ENCODE measurements at regions not wholly inside any gene's neighbourhood (a gene's known extent, or its start where the extent isn't known, plus 50 kb on each side); places are given as distances from the start of the nearest gene placed in this dataset.

DNA sequence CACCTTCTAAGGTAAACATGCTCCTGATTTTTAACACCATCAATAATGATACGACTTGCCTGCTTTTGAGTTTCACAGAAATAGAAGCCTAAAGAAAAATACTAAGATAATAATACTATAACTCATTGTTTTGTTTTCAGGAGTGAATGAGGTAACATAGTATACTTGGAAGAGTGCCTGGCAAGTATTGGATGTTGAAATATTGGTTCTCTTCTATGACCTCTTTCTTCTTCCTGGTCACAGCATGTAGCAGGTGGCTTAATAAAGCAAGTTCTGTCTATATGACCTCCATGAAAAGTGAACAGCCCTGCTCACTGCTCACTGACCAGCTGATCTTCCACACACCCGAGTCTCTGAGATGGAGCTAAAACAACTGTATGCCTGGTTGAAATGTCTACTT, 312.3 kb upstream of the ONECUT1 start:
- Histone ChIP-seq H3K36me3 (ENCODE audit: control insufficient read depth, insufficient read depth, low read length) (no peaks in the 10 kb centered on the region), H3K27me3 (ENCODE audit: control insufficient read depth, insufficient read depth, low read length) (no peaks in the 10 kb centered on the region), H3K4me3 (ENCODE audit: low read depth in 2 of 2, low read length in 2 of 2) (no peak overlapping the region), H3K9me3 (ENCODE audit: control insufficient read depth, insufficient read depth, low read depth, low read length) (no peaks in the 10 kb centered on the region), H3K27ac (ENCODE audit: low read length) (no peak overlapping the region), H3K4me1 (ENCODE audit: control insufficient read depth, insufficient read depth, low read length) (no peaks in the 10 kb centered on the region)
- TF ChIP-seq, protein P1, sequence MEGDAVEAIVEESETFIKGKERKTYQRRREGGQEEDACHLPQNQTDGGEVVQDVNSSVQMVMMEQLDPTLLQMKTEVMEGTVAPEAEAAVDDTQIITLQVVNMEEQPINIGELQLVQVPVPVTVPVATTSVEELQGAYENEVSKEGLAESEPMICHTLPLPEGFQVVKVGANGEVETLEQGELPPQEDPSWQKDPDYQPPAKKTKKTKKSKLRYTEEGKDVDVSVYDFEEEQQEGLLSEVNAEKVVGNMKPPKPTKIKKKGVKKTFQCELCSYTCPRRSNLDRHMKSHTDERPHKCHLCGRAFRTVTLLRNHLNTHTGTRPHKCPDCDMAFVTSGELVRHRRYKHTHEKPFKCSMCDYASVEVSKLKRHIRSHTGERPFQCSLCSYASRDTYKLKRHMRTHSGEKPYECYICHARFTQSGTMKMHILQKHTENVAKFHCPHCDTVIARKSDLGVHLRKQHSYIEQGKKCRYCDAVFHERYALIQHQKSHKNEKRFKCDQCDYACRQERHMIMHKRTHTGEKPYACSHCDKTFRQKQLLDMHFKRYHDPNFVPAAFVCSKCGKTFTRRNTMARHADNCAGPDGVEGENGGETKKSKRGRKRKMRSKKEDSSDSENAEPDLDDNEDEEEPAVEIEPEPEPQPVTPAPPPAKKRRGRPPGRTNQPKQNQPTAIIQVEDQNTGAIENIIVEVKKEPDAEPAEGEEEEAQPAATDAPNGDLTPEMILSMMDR (IDR thresholded peaks at IDR 0.05), result no peak
- no peak for TF ChIP-seq TCF7L2 (IDR thresholded peaks at IDR 0.05; ENCODE audit: low read depth, low read length)
- no peak for TF ChIP-seq POLR2AphosphoS5 (IDR thresholded peaks at IDR 0.05; ENCODE audit: low read depth, low read length)
- TF ChIP-seq SIN3A (IDR thresholded peaks at IDR 0.05; ENCODE audit: borderline replicate concordance, insufficient read depth, low read depth, low read length), result no peak
- TF ChIP-seq, protein P2, sequence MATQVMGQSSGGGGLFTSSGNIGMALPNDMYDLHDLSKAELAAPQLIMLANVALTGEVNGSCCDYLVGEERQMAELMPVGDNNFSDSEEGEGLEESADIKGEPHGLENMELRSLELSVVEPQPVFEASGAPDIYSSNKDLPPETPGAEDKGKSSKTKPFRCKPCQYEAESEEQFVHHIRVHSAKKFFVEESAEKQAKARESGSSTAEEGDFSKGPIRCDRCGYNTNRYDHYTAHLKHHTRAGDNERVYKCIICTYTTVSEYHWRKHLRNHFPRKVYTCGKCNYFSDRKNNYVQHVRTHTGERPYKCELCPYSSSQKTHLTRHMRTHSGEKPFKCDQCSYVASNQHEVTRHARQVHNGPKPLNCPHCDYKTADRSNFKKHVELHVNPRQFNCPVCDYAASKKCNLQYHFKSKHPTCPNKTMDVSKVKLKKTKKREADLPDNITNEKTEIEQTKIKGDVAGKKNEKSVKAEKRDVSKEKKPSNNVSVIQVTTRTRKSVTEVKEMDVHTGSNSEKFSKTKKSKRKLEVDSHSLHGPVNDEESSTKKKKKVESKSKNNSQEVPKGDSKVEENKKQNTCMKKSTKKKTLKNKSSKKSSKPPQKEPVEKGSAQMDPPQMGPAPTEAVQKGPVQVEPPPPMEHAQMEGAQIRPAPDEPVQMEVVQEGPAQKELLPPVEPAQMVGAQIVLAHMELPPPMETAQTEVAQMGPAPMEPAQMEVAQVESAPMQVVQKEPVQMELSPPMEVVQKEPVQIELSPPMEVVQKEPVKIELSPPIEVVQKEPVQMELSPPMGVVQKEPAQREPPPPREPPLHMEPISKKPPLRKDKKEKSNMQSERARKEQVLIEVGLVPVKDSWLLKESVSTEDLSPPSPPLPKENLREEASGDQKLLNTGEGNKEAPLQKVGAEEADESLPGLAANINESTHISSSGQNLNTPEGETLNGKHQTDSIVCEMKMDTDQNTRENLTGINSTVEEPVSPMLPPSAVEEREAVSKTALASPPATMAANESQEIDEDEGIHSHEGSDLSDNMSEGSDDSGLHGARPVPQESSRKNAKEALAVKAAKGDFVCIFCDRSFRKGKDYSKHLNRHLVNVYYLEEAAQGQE (IDR thresholded peaks at IDR 0.05; ENCODE audit: insufficient read depth in 1 of 2, low read depth in 2 of 2, low read length in 1 of 2), result no peak
- ChIA-PET CTCF (interaction anchor here (0.6 kb wide), 1 partner anchor 14 kb away, joined by 3 read pairs; no protein-coding TSS in a partner anchor), POLR2A (no interaction called here)
- no peak for ATAC-seq
- intact Hi-C loops (cut with micrococcal nuclease; ENCODE audit: unreplicated experiment) (no loop called here), in situ Hi-C loops (cut with HindIII; ENCODE audit: low pct_unique_long_range_greater_than_20kb, low sequenced_read_pairs) (no loop called here)
- no TSS peak for BruUV-seq (replicated peaks)
- no peak for DNase-seq (ENCODE audit: low read depth, low spot score)

DNA sequence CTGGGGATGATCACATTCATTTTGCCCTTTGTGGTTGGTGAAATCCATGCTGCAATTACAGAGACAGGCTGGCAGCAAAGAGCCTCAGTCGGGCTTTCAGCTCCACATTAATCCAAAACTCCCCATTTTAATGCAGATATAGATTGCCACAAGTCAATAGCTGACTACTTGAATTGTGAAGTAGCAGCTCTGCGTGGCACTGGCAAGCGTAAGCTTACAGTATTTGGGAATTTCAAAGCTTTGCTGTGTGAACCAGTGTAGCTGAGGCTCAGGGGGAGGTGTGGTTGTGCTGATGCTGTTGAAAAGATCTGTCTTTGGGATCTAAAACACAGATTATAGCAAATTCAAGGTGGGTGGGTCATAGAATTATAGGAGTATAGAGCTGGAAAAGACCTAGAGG, 290.3 kb upstream of the ONECUT1 start:
- ChIA-PET POLR2A (no interaction called here), CTCF (no interaction called here)
- no TSS peak for BruUV-seq (replicated peaks)
- in situ Hi-C loops (cut with HindIII; ENCODE audit: low pct_unique_long_range_greater_than_20kb, low sequenced_read_pairs), result no loop called here
- no peak for TF ChIP-seq SIN3A (IDR thresholded peaks at IDR 0.05; ENCODE audit: borderline replicate concordance, insufficient read depth, low read depth, low read length)
- TF ChIP-seq, protein P2 (IDR thresholded peaks at IDR 0.05; ENCODE audit: insufficient read depth in 1 of 2, low read depth in 2 of 2, low read length in 1 of 2), result no peak
- TF ChIP-seq POLR2AphosphoS5 (IDR thresholded peaks at IDR 0.05; ENCODE audit: low read depth, low read length), result no peak
- TF ChIP-seq, protein P1 (IDR thresholded peaks at IDR 0.05), result no peak
- TF ChIP-seq TCF7L2 (IDR thresholded peaks at IDR 0.05; ENCODE audit: low read depth, low read length), result no peak
- intact Hi-C loops (cut with micrococcal nuclease; ENCODE audit: unreplicated experiment), result no loop called here
- Histone ChIP-seq H3K9me3 (ENCODE audit: control insufficient read depth, insufficient read depth, low read depth, low read length) (no peaks in the 10 kb centered on the region), H3K4me3 (ENCODE audit: low read depth in 2 of 2, low read length in 2 of 2) (no peak overlapping the region), H3K36me3 (ENCODE audit: control insufficient read depth, insufficient read depth, low read length) (no peaks in the 10 kb centered on the region), H3K4me1 (ENCODE audit: control insufficient read depth, insufficient read depth, low read length) (no peaks in the 10 kb centered on the region), H3K27ac (ENCODE audit: low read length) (no peak overlapping the region), H3K27me3 (ENCODE audit: control insufficient read depth, insufficient read depth, low read length) (no peaks in the 10 kb centered on the region)
- no peak for ATAC-seq
- no peak for DNase-seq (ENCODE audit: low read depth, low spot score)
